GM18505 (cell line): ENCODE measurements at regions not wholly inside any gene's neighbourhood (a gene's known extent, or its start where the extent isn't known, plus 50 kb on each side); places are given as distances from the start of the nearest gene placed in this dataset.

ENCODE experiments used
- ATAC-seq: cut with Tn5 transposase; IDR thresholded peaks from one replicate; pipeline ENCODE4 v1.9.1; 2021; ENCODE audit not compliant: unreplicated experiment
- POLR2A ChIP-seq: IDR thresholded peaks from 4 replicates; pipeline ENCODE4 v1.6.1; 2011; ENCODE audit warnings: borderline replicate concordance; ENCODE audit not compliant: insufficient read depth, insufficient read length; ENCODE audit errors: extremely low read depth

DNA sequence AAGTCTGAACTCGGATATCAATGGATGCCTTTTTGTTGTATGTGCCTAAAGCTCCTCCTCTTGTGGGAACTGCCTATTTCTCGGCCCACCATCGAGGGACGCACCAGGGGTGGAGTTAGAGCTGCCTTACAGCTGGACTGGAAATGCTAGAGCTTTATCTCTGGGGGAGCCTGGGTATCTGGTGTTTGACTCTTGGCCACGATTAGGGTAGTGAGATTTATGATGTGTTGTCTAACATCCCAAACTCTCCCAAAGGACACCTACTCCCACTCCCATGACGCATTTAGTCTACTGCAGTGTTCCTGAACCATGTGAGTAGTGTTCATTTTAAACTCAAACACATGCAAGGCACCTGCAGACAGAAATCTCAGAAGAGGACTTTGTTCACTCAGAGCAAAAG lies 594.8 kb downstream of the METTL4 start:
- no peak for TF ChIP-seq POLR2A
- ATAC-seq: no peak

DNA sequence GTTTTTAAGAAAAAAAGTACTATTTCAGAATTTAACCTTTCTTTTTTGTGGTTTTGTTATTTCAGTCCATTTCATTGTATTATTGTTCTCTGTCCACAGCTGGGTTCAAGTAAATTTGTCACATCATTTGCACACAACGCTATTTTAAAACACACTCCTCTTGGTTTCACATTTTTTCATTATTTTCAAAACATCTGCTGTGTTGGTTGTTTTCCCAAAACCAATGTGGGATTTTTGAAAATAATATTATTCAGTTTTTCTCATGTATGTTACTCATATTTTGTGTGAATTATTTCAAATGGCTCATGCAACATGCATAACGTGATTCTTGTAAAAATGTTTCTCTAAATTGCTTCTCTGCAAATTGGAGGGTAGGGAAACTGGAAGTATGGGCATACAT lies 589.2 kb downstream of the METTL4 start:
- no peak for ATAC-seq
- no peak for TF ChIP-seq POLR2A

DNA sequence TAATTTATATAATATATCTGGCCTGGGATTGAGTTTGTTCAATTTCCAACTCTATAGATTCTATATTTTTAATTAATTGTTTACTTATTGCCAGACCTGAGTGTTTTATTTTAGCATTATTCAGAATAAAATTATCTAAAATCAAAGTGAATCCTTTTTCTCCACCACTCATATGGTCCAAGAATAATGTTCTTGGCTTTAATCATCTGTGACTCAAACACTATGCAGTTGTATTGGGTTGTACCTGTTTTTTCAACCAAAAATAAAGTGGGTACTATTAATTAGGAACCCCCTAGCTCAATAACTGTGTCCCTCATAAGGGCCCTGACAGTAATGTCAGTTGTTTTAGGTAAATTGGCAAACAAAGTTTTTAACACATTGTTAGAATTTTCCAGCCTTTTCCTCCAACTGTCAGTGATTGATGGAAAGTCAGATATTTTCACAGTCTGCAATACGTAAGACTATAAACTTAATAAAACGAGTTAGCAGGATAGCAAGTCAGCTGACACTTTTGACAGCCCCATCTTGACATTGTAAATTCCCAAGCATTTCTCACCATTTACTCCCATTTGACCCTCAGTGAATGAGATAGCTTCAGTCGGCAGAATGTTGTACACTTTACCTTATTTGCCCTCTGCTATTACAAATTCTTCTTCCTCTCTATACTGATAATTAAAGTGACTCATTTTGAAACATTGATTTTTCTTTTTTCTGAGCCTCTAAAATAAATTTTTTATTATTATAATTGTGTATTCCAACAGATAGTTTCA lies 587.4 kb downstream of the METTL4 start:
- no peak for ATAC-seq
- no peak for TF ChIP-seq POLR2A

DNA sequence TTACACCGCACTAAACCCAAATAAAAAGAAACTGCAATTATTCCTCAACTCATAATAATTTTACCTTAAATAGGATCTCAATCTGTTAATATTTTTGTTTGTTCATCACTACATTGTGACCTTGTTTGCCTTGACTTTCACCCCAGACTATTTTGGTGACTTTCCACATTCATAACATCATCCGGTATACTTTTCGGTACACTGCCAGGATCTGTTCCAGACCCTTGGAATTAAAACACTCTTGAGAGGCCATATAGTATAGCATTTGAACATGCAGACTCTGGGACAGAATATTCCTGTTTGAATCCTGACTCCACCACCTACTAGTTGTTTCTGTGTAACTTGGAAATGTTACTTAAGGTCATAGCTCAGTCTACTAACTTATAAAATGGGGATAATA lies 577.4 kb downstream of the METTL4 start:
- TF ChIP-seq POLR2A: no peak
- no peak for ATAC-seq

DNA sequence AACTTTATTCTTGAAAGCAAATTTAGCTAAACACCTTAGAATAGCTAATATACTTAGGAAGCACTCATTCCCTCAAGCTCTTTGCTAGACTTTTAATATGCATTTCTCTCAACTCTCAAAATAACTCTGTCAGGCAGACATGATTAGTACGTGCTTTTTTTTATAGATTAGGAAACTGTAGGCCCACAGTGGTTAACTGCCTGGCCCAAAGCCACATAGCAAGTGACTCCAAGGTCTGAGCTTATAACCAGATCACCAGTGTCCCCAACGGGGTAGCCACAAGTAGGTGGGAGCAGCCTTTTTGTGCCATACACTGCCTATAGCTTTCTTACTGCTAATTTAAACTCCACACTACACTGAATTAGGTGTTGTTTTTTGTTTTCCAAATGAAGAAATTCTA lies 576.8 kb downstream of the METTL4 start:
- ATAC-seq: no peak

DNA sequence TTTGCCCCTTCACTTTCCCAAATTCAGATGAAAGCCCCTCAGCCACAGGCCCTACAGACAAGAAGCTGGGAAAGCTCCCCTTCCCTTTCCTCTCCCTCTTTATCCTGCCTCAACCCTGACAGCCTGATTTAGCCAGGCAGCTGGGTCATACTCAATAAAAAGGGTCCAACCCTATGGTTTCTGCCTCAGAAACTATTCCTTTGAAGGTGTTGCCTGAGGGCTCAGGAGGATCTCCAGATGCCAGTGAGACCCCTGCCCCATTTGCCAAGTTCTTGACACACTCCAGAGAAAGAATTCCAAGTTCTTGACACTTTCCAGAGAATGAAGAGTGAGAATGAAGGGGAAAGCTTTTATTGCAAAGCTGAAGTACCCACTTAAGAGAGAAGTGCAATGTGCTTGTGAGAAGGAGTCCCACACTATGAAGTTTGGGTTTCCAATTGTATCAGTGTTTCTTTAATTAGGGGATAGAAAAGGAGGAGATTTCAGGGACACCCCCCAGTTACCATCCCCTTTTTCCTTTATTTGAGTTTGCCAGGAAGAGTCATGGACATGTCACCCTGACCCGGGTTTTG lies 576.2 kb downstream of the METTL4 start:
- TF ChIP-seq POLR2A: no peak
- ATAC-seq: no peak

More for the DNA sequence above, 576.8 kb downstream of the METTL4 start:
- no peak for TF ChIP-seq POLR2A

DNA sequence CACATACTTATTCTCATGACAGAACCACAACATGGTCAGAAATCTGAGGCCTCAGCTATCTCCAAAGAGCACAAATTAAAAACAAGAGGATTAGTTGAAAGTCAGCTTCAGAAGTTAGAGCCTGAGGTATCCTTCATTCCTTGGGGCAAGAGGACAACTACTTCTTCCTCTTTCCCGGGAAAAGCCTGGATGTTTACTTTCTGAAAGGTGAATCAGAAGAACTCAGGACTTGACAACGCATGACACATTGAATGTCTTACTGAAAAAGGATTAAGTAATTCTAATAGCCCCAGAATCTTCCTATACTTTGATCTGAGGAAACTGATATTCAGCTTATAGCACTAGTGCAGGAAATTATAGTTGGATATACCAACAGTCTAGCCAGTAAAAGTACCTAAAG lies 573.2 kb downstream of the METTL4 start:
- TF ChIP-seq POLR2A: no peak

DNA sequence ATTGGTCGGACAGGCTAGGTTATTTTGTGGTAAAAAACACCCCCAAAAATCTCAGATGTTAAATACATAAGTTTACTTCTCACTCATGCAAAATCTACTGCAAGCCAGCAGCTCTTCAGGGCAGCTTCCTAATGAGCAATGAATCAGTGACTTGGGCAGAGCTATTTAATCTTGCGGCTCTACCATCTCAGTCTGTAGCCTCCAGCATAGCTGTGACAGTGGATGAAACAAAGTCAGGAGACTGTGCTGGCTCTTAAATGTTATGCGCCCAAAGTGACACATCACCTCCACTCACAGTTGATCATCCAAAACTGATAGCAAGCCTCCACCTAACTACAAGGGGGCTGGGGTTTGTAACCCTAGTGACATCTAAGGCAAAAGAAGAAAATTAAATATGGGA lies 571.9 kb downstream of the METTL4 start:
- ATAC-seq: no peak
- TF ChIP-seq POLR2A: no peak

More for the DNA sequence above, 573.2 kb downstream of the METTL4 start:
- no peak for ATAC-seq

DNA sequence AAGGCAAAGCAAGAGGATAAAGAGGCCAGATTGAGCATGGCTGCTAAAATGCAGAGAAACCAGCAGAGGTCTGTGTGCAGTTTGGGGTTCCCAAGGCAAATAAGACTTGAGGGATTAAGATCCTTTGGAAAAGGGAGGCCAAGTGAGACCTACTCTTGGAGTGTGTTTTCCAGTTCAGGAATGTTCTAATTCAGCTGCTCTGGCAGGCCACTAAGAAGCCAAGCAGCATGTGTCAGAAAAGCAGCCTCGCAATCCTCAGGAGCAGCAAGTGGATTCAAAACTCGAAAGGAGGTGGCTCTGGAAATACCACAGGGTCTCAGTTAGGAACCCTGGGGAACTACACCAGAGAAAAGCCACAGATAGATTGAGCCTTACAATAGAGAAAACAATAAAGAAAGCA lies 569.2 kb downstream of the METTL4 start:
- TF ChIP-seq POLR2A: no peak
- no peak for ATAC-seq

DNA sequence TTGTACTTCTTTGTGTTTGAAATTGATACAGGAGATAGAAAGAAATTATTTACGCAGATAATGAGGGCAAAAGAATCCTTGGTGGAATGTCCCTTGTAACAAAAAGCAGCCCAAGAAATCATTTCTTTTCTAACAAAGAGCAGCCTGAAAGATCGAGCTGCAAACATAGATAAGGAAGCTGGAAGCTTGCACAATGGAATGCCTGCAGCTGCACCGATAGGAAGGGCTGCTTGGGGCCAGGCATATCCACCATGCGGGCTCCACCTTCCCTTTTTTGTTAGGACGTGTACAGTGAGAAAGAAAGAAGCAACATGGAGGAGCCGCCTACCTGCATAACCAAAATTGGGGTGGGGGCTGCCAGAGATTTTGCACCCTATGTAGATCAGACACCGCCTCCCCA lies 568.7 kb downstream of the METTL4 start:
- ATAC-seq: no peak
- TF ChIP-seq POLR2A: no peak

DNA sequence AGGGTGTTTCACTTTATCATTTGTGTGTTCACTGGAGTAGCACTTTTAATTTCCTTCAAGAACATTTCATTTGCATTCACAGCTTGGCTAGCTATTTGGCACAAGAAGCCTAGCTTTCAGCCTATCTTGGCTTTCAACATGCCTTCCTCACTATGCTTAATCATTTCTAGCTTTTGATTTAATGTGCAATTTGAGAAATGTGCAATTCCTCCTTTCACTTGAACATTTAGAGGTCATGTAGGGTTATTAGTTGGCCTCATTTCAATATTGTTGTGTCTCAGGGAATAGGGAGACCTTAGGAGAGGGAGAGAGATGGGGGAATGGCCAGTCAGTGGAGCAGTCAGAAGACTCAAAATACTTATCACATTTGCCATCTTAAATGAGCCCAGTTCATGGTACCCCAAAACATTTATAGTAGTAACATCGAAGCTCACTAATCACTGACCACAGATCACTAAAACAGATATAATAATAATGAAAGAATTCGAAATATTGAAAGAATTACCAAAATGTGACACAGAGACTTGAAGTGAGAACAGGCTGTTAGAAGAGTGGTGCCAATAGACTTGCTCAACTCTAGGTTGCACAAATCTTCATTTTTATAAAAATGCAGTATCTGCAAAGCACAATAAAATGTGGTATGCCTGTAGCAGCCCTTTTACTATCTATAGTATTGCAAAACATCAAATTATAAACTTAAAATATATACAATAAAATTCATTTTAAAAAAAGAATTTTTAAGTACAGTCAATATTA lies 561.2 kb downstream of the METTL4 start:
- no peak for TF ChIP-seq POLR2A

DNA sequence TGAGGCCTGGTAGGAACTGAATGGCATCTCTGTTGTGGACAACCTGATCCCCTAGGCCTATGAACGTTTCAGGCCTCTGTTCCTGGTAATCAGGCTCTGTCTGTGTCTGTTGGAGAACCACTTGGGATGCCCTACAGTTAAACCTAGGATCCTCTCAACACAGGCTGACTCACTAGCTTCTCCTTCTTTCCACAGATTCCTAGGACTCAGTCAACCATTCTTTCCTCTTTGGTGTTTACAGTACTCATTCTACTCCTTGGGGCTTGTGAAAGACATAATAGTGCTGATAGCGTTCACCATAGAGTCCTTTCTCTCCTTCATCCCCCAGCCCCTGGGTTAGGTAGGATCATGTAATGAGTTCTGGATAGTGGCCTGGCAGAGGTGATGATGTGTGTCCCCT lies 544.3 kb downstream of the METTL4 start:
- no peak for TF ChIP-seq POLR2A
- no peak for ATAC-seq

More for the DNA sequence above, 561.2 kb downstream of the METTL4 start:
- ATAC-seq: no peak

DNA sequence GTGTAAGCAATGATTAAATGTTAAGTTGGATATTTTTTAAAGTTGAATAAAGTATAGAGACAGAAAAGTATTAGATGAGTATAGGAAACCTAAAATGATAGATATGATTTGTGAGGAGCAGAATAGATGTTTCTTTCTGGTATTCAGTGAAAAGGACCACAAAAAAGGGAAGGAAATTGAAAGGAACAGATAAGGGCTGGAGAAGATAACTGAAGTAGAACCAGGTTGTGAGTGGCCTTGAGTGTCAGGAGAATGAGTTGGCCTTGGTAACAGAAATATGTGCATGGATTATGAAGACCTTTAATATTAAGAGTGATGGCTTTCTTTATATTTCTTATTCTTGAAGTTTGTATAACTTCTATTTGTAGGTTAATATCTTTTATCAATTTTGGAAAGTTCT lies 543.5 kb downstream of the METTL4 start:
- no peak for ATAC-seq
- TF ChIP-seq POLR2A: no peak

DNA sequence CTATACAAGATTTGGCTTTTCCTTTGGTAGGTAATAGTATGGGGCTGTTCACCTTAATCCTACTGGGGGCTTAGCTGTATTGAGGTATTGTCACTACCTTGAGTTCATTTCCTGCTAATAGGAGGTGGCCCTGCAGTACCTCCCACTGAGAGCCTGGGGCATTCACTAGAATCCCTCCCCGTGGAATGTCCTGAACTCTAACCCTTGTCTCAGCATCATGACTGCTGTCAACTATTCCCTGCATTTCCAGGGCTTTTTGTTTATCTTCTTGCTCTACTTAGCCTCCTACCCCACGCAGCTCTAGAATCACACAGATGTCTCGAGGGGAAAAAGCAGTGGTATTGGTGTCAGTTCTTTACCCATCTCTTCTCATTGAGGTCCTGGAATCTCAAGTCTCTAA lies 542.3 kb downstream of the METTL4 start:
- TF ChIP-seq POLR2A: no peak
- no peak for ATAC-seq
